DMS 273 (cell line): ENCODE measurements at regions not wholly inside any gene's neighbourhood (a gene's known extent, or its start where the extent isn't known, plus 50 kb on each side); places are given as distances from the start of the nearest gene placed in this dataset.
"Not testable (repeated sequence)": the region's sequence is repeated elsewhere in the genome, so short reads cannot be mapped to it uniquely, and the experiment has no call there.

Source experiments
- DNase-seq: peaks from one replicate; lab custom pipeline; 2025; ENCODE audit not compliant: unreplicated experiment; lab: John Stamatoyannopoulos, UW

DNA sequence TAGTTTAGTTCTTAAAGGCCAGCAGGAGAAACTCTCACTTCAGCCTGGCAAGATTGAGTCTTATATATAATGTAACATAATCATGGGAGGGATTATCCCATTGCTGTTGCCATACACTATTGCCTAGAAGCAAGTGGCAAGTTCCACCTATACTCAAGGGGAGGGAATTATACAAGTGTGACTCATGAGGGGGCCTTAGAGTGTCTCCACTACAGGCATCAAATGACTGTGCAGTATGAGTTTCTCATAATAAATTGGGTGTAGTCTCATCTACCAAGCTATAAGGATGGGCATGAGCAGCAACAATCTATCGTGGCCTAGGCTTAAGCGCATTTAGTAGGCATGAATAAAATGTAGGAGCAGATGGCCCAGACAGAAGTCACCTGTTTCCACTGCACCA is 89.1 kb upstream of the C1GALT1C1 start:
- DNase-seq, result no peak

DNA sequence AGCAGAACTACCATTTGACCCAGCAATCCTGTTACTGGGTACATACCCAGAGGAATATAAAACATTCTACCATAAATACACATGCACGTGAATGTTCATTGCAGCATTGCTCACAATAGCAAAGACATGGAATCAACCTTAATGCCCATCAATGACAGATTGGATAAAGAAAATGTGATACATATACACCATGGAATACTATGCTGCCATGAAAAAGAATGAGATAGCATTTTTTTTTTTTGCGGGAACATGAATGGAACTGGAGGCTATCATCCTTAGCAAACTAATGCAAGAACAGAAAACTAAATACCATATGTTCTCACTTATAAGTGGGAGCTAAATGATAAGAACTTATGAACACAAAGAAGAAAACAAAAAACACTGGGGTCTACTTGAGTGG is 72.5 kb upstream of the C1GALT1C1 start:
- not testable (repeated sequence) for DNase-seq

DNA sequence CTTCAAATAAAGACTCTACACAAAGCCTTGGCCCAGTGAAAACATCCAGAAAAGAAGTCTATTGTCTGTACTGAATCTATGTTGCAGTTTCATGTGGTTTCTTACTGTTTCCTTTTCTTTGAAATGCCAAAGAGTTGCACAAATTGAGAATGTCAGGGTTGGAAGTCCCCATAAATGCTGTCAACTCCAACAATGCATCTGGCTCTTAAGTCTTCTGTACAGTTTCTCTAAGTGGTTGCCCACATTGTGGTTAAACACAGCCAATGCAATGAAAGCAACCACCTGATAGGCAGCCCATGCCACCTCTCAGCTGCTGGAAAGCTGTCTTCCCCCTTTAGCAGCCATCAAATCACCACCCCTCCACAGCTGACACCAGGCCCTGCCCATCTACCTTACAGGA is 67.2 kb upstream of the C1GALT1C1 start:
- no peak for DNase-seq

DNA sequence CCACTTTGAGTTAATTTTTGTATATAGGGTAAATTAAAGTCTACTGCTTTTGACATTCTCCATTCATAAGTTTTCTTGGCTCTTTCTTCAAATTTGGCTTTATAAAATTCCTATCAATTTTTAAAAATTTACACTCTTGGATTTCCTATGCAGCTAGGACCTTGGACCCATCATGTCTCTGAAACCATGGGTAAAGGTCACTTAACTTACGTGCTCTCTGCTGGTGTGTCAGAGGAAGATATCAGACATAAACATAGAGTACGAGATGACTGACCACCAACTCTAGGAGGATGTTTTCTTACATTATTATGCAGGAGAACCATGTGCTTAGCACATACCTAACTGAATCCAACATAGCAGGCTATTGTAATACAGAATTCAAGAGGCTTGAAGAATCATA is 62.5 kb upstream of the C1GALT1C1 start:
- DNase-seq, result no peak

DNA sequence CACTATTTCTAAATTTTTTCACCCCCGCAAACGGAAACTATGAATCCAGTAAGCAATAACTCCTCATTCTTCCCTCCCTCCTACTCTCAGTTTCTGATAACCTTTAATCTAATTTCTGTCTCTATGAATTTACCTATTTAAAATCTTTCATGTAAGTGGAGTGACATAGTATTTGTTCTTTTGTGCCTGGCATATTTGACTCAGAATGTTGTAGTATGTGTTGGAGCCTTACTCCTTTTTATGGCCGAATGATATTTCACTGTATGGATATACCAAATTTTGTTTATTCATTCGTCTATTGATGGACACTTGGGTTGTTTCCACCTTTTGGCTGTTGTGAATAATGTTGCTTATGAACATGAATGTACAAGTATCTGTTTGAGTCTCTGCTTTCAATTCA is 61.1 kb upstream of the C1GALT1C1 start:
- no peak for DNase-seq

DNA sequence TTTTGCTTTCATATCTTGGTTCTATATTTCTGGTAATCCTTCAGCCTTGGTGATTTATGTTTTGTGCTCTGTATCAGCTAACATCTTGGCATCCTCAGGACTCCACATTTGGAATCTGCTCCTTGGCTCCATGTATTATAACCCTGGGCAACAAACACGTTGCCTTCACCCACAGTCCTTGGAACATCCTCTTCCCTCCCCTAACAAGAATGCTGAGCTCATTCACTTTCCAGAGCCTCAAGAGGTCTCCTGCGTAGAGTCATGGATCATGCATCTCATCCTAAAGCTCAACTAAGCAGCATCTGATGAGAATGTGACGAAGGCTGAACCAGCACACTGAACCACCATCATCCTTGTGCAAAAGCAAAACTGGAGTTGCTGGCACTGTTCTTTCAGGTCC is 60.5 kb upstream of the C1GALT1C1 start:
- DNase-seq, result no peak

DNA sequence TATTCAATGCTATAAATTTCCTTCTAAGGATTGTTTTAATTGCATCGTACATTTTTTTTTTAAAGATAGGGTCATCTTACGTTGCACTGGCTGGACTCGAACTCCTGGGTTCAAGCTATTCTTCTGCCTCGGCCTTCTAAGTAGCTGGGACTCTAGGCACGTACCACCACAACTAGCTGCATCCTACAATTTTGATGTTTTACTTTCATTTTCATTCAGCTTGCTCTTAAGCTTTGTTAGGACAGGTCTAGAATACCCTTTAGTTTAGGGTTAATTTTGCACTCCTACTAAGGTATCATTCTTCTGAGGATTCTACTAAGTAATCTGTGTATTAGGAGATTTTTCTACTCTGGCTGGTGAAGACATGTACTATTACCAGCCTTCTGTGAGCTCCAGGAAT is 50.2 kb upstream of the C1GALT1C1 start:
- DNase-seq, result no peak
